VCaP (cell line): ENCODE measurements at regions not wholly inside any gene's neighbourhood (a gene's known extent, or its start where the extent isn't known, plus 50 kb on each side); places are given as distances from the start of the nearest gene placed in this dataset.

Experiments used
- H3K27ac ChIP-seq: fragments of 450-650 bp; 2 replicates; pipeline ENCODE4 v1.5.1; 2017
- TF ChIP-seq, protein P1 (sequence below): fragments of 450-650 bp; conservative IDR thresholded peaks from 2 replicates; pipeline ENCODE4 v1.5.1; 2017; ENCODE audit warnings: mild to moderate bottlenecking, moderate library complexity

- H3K27ac ChIP-seq: no peak overlapping the region
- TF ChIP-seq, protein P1, sequence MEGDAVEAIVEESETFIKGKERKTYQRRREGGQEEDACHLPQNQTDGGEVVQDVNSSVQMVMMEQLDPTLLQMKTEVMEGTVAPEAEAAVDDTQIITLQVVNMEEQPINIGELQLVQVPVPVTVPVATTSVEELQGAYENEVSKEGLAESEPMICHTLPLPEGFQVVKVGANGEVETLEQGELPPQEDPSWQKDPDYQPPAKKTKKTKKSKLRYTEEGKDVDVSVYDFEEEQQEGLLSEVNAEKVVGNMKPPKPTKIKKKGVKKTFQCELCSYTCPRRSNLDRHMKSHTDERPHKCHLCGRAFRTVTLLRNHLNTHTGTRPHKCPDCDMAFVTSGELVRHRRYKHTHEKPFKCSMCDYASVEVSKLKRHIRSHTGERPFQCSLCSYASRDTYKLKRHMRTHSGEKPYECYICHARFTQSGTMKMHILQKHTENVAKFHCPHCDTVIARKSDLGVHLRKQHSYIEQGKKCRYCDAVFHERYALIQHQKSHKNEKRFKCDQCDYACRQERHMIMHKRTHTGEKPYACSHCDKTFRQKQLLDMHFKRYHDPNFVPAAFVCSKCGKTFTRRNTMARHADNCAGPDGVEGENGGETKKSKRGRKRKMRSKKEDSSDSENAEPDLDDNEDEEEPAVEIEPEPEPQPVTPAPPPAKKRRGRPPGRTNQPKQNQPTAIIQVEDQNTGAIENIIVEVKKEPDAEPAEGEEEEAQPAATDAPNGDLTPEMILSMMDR: no peak
These were observed 166.5 kb upstream of the RGMB start for GRCh38 chr5:98606961-98607360.

DNA sequence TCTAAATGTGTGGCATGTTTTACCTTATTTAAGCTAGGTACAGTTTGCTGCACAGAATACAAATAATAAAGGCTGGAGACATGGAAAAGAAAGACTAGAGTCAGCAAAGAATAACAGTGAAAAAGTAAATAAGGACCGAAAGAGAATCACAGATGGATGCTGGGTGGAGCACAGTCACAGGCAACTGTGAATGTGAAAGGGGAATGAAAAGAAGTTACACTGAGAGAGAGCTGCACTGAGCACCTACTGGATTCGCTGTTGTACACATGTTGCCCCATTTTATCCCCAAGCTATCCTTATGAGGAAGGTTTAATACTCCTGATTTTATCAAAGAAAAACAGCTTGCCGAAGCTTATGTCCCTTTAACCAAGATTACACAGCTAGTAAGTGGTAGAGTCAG lies 165.4 kb upstream of the RGMB start:
- TF ChIP-seq, protein P1: no peak
- no peak overlapping the region for H3K27ac ChIP-seq

DNA sequence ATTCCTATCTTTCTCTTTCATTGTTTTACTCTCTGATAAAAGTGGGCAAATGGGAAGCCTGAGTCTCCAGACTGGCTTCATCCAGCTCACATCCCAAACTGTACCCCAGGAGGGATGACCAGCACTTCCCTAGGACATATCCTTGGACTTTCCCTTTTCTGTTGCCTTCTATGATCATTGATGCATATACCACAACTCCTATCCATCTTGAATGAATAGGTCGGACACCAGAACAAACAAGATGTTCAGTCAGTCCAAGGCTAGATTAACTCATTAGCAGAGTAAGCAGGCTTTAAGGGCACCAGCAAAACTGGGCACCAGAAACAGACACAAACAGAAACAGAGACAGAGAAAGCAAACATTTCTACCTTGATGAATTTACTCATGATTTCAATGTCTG lies 159.1 kb upstream of the RGMB start:
- TF ChIP-seq, protein P1: no peak
- H3K27ac ChIP-seq: no peak overlapping the region

- TF ChIP-seq, protein P1: no peak
- no peak overlapping the region for H3K27ac ChIP-seq
These were observed 151.6 kb upstream of the RGMB start for GRCh38 chr5:98621821-98622220.

GRCh38 chr5:98624145-98624880 lies 149.2 kb upstream of the RGMB start:
- H3K27ac ChIP-seq: no peak overlapping the region
- TF ChIP-seq, protein P1: no peak

DNA sequence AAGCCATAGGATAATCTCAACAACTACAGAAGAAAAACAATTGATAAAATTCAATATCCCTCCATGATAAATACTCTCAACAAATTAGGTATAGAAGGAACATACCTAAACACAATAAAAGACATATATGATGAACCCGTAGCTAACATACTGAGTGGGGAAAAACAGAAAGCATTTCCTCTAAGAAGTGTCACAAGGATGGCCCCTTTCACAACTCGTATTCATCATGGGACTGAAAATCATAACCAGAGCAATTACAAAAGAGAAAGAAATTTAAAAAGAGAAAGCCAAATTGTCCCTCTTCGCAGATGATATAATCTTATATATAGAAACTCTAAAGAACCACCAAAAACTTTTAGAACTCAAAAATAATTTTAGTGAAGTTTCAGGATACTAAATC lies 146.3 kb upstream of the RGMB start:
- TF ChIP-seq, protein P1: no peak
- no peak overlapping the region for H3K27ac ChIP-seq

- TF ChIP-seq, protein P1: no peak
- no peak overlapping the region for H3K27ac ChIP-seq
These were observed 142.8 kb upstream of the RGMB start for GRCh38 chr5:98630621-98631020.
